ENCODE measurements at regions not wholly inside any gene's neighbourhood (a gene's known extent, or its start where the extent isn't known, plus 50 kb on each side); places are given as distances from the start of the nearest gene placed in this dataset.

DNA sequence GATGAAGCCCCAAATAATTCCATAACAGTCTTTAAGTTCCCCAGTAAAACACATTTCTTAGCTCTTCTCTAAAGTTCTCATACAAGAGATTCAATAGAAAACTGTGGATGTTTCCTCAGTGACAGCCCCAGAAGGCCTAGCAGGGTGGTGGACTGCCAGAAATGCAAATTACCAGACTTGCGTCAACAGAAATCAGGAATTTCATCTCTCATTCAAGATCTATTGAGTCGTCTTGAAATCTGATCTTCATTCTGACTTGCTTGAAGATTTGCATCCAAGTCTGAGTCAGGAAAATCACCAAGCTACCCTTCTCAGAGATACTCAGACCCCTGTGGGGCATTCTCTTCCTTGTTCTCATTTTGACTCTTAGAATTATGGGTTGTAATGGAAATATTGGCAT lies 68.9 kb upstream of the NDP start:
- Histone ChIP-seq H3K27me3 (replicated peaks in 1 of 4; ENCODE audit: control extremely low read depth in 1 of 4, control insufficient read depth in 3 of 4, insufficient read depth in 4 of 4, low read length in 3 of 4) (no peaks in the 10 kb centered on the region), H3K9me3 (ENCODE audit: control extremely low read depth in 1 of 3, control insufficient read depth in 2 of 3, insufficient read depth in 1 of 3, low read length in 2 of 3) (no peaks in the 10 kb centered on the region), H3K36me3 (replicated peaks in 1 of 2; ENCODE audit: control extremely low read depth in 1 of 2, control insufficient read depth in 1 of 2, extremely low read depth in 1 of 2, insufficient read depth in 2 of 2, low read length in 1 of 2) (no peaks in the 10 kb centered on the region), H3K4me3 (ENCODE audit: control extremely low read depth in 1 of 5, extremely low read depth in 1 of 5, insufficient read depth in 1 of 5, low read depth in 2 of 5, low read length in 4 of 5) (no peak overlapping the region), H3K4me2 (replicated peaks; ENCODE audit: low read depth, low read length, poor library complexity, severe bottlenecking) (no peak overlapping the region), H3K27ac (ENCODE audit: low read length in 2 of 2) (no peak overlapping the region), H3K9ac (ENCODE audit: low read length) (no peak overlapping the region), H3K4me1 (ENCODE audit: control insufficient read depth in 2 of 2, insufficient read depth in 2 of 2, low read length in 2 of 2) (no peaks in the 10 kb centered on the region), H2AFZ (ENCODE audit: insufficient read depth, low read depth, low read length, poor library complexity, severe bottlenecking) (no peak overlapping the region), H3K79me2 (ENCODE audit: control insufficient read depth, insufficient read depth, low read length) (no peaks in the 10 kb centered on the region), H4K20me1 (ENCODE audit: control insufficient read depth, insufficient read depth, low read length, poor library complexity, severe bottlenecking) (no peaks in the 10 kb centered on the region)
- ATAC-seq (ENCODE audit: low read depth), result no peak
- CTCF ChIA-PET, result no interaction called here
- intact Hi-C loops (cut with micrococcal nuclease), result no loop called here
- Mint-ChIP-seq H3K4me1 (no peaks in the 10 kb centered on the region), H3K27ac (no peak overlapping the region), H3K27me3 (no peaks in the 10 kb centered on the region), H3K9me3 (ENCODE audit: insufficient read depth) (no peaks in the 10 kb centered on the region), H3K4me3 (no peak overlapping the region)
- no peak for DNase-seq
- 100% methylated on average over 1 of the region's 2 CpGs for WGBS (ENCODE audit: insufficient coverage)
- POLR2A ChIA-PET, result no interaction called here
- no peak for TF ChIP-seq EZH2 (IDR thresholded peaks at IDR 0.05; ENCODE audit: borderline replicate concordance, insufficient read depth, low read depth, low read length, poor library complexity, severe bottlenecking)
- TF ChIP-seq, protein P1, sequence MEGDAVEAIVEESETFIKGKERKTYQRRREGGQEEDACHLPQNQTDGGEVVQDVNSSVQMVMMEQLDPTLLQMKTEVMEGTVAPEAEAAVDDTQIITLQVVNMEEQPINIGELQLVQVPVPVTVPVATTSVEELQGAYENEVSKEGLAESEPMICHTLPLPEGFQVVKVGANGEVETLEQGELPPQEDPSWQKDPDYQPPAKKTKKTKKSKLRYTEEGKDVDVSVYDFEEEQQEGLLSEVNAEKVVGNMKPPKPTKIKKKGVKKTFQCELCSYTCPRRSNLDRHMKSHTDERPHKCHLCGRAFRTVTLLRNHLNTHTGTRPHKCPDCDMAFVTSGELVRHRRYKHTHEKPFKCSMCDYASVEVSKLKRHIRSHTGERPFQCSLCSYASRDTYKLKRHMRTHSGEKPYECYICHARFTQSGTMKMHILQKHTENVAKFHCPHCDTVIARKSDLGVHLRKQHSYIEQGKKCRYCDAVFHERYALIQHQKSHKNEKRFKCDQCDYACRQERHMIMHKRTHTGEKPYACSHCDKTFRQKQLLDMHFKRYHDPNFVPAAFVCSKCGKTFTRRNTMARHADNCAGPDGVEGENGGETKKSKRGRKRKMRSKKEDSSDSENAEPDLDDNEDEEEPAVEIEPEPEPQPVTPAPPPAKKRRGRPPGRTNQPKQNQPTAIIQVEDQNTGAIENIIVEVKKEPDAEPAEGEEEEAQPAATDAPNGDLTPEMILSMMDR (IDR thresholded peaks at IDR 0.05), result no peak

DNA sequence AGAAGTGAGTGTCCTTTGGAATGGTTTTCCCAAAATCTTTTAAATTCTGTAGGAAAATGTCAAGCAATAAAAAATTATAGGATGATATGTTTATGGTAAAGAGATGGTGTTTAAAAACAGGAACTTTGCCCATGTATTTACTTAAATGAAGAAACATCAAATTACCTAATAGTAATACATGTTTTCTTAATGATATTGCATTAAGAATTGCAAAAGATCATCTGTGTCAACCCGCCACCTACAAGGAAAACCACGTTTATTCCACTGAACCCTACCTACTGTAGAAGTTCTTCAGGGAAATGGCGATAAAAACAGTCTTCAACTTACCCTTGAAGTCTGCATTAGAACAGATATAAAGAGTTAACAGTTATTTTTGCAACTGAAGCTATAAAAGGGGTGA lies 67.2 kb upstream of the NDP start:
- intact Hi-C loops (cut with micrococcal nuclease), result no loop called here
- H3K4me3 ChIP-seq (ENCODE audit: control extremely low read depth in 1 of 5, extremely low read depth in 1 of 5, insufficient read depth in 1 of 5, low read depth in 2 of 5, low read length in 4 of 5), result no peak overlapping the region
- POLR2A ChIA-PET, result no interaction called here
- no peak overlapping the region for H3K27ac ChIP-seq (ENCODE audit: low read length in 2 of 2)
- WGBS (ENCODE audit: insufficient coverage), result no CpG with 5 or more reads among the region's 3 CpGs
- peaks cover 0 to 2% (median 0%) of the 10 kb centered on the region in 4 experiments for H3K27me3 ChIP-seq (replicated peaks in 1 of 4; ENCODE audit: control extremely low read depth in 1 of 4, control insufficient read depth in 3 of 4, insufficient read depth in 4 of 4, low read length in 3 of 4)
- no peak overlapping the region for H2AFZ ChIP-seq (ENCODE audit: insufficient read depth, low read depth, low read length, poor library complexity, severe bottlenecking)
- H3K27me3 Mint-ChIP-seq, result no peaks in the 10 kb centered on the region
- H3K36me3 ChIP-seq (replicated peaks in 1 of 2; ENCODE audit: control extremely low read depth in 1 of 2, control insufficient read depth in 1 of 2, extremely low read depth in 1 of 2, insufficient read depth in 2 of 2, low read length in 1 of 2), result no peaks in the 10 kb centered on the region
- no peak overlapping the region for H3K4me3 Mint-ChIP-seq
- H3K4me2 ChIP-seq (replicated peaks; ENCODE audit: low read depth, low read length, poor library complexity, severe bottlenecking), result no peak overlapping the region
- H3K9ac ChIP-seq (ENCODE audit: low read length), result no peak overlapping the region
- no peaks in the 10 kb centered on the region for H3K4me1 ChIP-seq (ENCODE audit: control insufficient read depth in 2 of 2, insufficient read depth in 2 of 2, low read length in 2 of 2)
- no peak for ATAC-seq (ENCODE audit: low read depth)
- CTCF ChIA-PET, result no interaction called here
- no peak overlapping the region for H3K27ac Mint-ChIP-seq
- DNase-seq, result no peak
- no peaks in the 10 kb centered on the region for H4K20me1 ChIP-seq (ENCODE audit: control insufficient read depth, insufficient read depth, low read length, poor library complexity, severe bottlenecking)
- no peak for TF ChIP-seq EZH2 (IDR thresholded peaks at IDR 0.05; ENCODE audit: borderline replicate concordance, insufficient read depth, low read depth, low read length, poor library complexity, severe bottlenecking)
- TF ChIP-seq, protein P1 (IDR thresholded peaks at IDR 0.05), result no peak
- H3K4me1 Mint-ChIP-seq, result no peaks in the 10 kb centered on the region
- H3K9me3 Mint-ChIP-seq (ENCODE audit: insufficient read depth), result no peaks in the 10 kb centered on the region
- no peaks in the 10 kb centered on the region for H3K79me2 ChIP-seq (ENCODE audit: control insufficient read depth, insufficient read depth, low read length)
- H3K9me3 ChIP-seq (ENCODE audit: control extremely low read depth in 1 of 3, control insufficient read depth in 2 of 3, insufficient read depth in 1 of 3, low read length in 2 of 3), result no peaks in the 10 kb centered on the region
